ENCODE measurements at regions not wholly inside any gene's neighbourhood (a gene's known extent, or its start where the extent isn't known, plus 50 kb on each side); places are given as distances from the start of the nearest gene placed in this dataset.
"Not testable (repeated sequence)": the region's sequence is repeated elsewhere in the genome, so short reads cannot be mapped to it uniquely, and the experiment has no call there.

- H3K9ac ChIP-seq (ENCODE audit: low read length), result no peak overlapping the region
- no peaks in the 10 kb centered on the region for H3K9me2 ChIP-seq (replicated peaks; ENCODE audit: low read length)
- no peaks in the 10 kb centered on the region for H3K79me2 ChIP-seq (ENCODE audit: low read length)
- H3K36me3 ChIP-seq (ENCODE audit: low read depth, low read length), result no peaks in the 10 kb centered on the region
- no peak for TF ChIP-seq EZH2phosphoT487 (IDR thresholded peaks at IDR 0.05; ENCODE audit: borderline replicate concordance, low read length)
- no peak for TF ChIP-seq EZH2 (IDR thresholded peaks at IDR 0.05; ENCODE audit: low read length, unreplicated experiment)
- no peak for TF ChIP-seq CTCF (conservative IDR thresholded peaks at IDR 0.05; ENCODE audit: low read depth, low read length)
- no peaks in the 10 kb centered on the region for H4K20me1 ChIP-seq (ENCODE audit: low read length)
- no peak overlapping the region for H3K4me3 ChIP-seq (ENCODE audit: low read length)
- H3K4me2 ChIP-seq (ENCODE audit: low read length), result no peak overlapping the region
- ATAC-seq, result no peak
- no peak overlapping the region for H3K27ac ChIP-seq (ENCODE audit: low read length)
- no peaks in the 10 kb centered on the region for H3K27me3 ChIP-seq (ENCODE audit: low read length)
- H2AFZ ChIP-seq (ENCODE audit: low read length), result no peak overlapping the region
- no peaks in the 10 kb centered on the region for H3K9me3 ChIP-seq (ENCODE audit: low read length)
- H3F3A ChIP-seq (ENCODE audit: low read length, unreplicated experiment), result no peaks in the 10 kb centered on the region
- DNase-seq, result no peak
- intact Hi-C loops (cut with micrococcal nuclease), result no loop called here
- CTCF ChIA-PET, result no interaction called here
- H3K4me1 ChIP-seq (ENCODE audit: insufficient read depth, low read length), result no peaks in the 10 kb centered on the region
- POLR2A ChIA-PET (ENCODE audit: unreplicated experiment), result no interaction called here
- no TSS peak for BruUV-seq (replicated peaks)
These were observed 353.3 kb upstream of the SORCS1 start for GRCh38 chr10:107517811-107518210.

GRCh38 chr10:107516349-107516748 is 351.8 kb upstream of the SORCS1 start:
- intact Hi-C loops (cut with micrococcal nuclease), result no loop called here
- no peak for TF ChIP-seq EZH2 (IDR thresholded peaks at IDR 0.05; ENCODE audit: low read length, unreplicated experiment)
- no peak for TF ChIP-seq CTCF (conservative IDR thresholded peaks at IDR 0.05; ENCODE audit: low read depth, low read length)
- no peak for TF ChIP-seq EZH2phosphoT487 (IDR thresholded peaks at IDR 0.05; ENCODE audit: borderline replicate concordance, low read length)
- H4K20me1 ChIP-seq (ENCODE audit: low read length), result no peaks in the 10 kb centered on the region
- no peak overlapping the region for H3K9ac ChIP-seq (ENCODE audit: low read length)
- CTCF ChIA-PET, result no interaction called here
- H3K9me2 ChIP-seq (replicated peaks; ENCODE audit: low read length), result no peaks in the 10 kb centered on the region
- H3K27ac ChIP-seq (ENCODE audit: low read length), result no peak overlapping the region
- H3K4me3 ChIP-seq (ENCODE audit: low read length), result no peak overlapping the region
- H3K27me3 ChIP-seq (ENCODE audit: low read length), result no peaks in the 10 kb centered on the region
- H3K36me3 ChIP-seq (ENCODE audit: low read depth, low read length), result no peaks in the 10 kb centered on the region
- no peaks in the 10 kb centered on the region for H3K9me3 ChIP-seq (ENCODE audit: low read length)
- POLR2A ChIA-PET (ENCODE audit: unreplicated experiment), result no interaction called here
- ATAC-seq (no peak), DNase-seq (no peak)
- H3K79me2 ChIP-seq (ENCODE audit: low read length), result no peaks in the 10 kb centered on the region
- no peak overlapping the region for H2AFZ ChIP-seq (ENCODE audit: low read length)
- no TSS peak for BruUV-seq (replicated peaks)
- H3K4me2 ChIP-seq (ENCODE audit: low read length), result no peak overlapping the region
- no peaks in the 10 kb centered on the region for H3F3A ChIP-seq (ENCODE audit: low read length, unreplicated experiment)
- H3K4me1 ChIP-seq (ENCODE audit: insufficient read depth, low read length), result no peaks in the 10 kb centered on the region

- H3K9me3 ChIP-seq (ENCODE audit: low read length); H3K4me1 ChIP-seq (ENCODE audit: insufficient read depth, low read length); CTCF ChIA-PET: not testable (repeated sequence)
These were observed 339.5 kb upstream of the SORCS1 start for GRCh38 chr10:107504011-107504410.

More at GRCh38 chr10:107504011-107504410, 339.5 kb upstream of the SORCS1 start:
- DNase-seq; H3K9me2 ChIP-seq (replicated peaks; ENCODE audit: low read length); H2AFZ ChIP-seq (ENCODE audit: low read length); intact Hi-C loops (cut with micrococcal nuclease); ATAC-seq; H3K27me3 ChIP-seq (ENCODE audit: low read length); POLR2A ChIA-PET (ENCODE audit: unreplicated experiment); H4K20me1 ChIP-seq (ENCODE audit: low read length); H3K4me2 ChIP-seq (ENCODE audit: low read length); H3K36me3 ChIP-seq (ENCODE audit: low read depth, low read length); H3K27ac ChIP-seq (ENCODE audit: low read length); H3K9ac ChIP-seq (ENCODE audit: low read length); H3F3A ChIP-seq (ENCODE audit: low read length, unreplicated experiment); BruUV-seq (replicated peaks); H3K79me2 ChIP-seq (ENCODE audit: low read length); H3K4me3 ChIP-seq (ENCODE audit: low read length): not testable (repeated sequence)
